ENCODE measurements at regions not wholly inside any gene's neighbourhood (a gene's known extent, or its start where the extent isn't known, plus 50 kb on each side); places are given as distances from the start of the nearest gene placed in this dataset.

- no peak overlapping the region for H3K4me3 ChIP-seq
- TF ChIP-seq CTCF (IDR thresholded peaks at IDR 0.05 in 4 of 5, conservative IDR thresholded peaks at IDR 0.05 in 1 of 5) (no peak), POLR2A (IDR thresholded peaks at IDR 0.05) (no peak)
- ATAC-seq, result no peak
- in situ Hi-C loops (cut with MboI; ENCODE audit: low sequenced_read_pairs in 4 of 4) (no loop called here), intact Hi-C loops (cut with DNase I; ENCODE audit: low total_unique reads) (no loop called here)
- H3K27me3 ChIP-seq, result no peaks in the 10 kb centered on the region
- H3K27ac ChIP-seq, result no peak overlapping the region
- no peaks in the 10 kb centered on the region for H3K4me1 ChIP-seq
- no peaks in the 10 kb centered on the region for H3K9me3 ChIP-seq
- no peak for DNase-seq
- no peaks in the 10 kb centered on the region for H3K36me3 ChIP-seq
Observed at GRCh38 chr2:198703281-198703680, 754.5 kb downstream of the SATB2 start.

GRCh38 chr2:198702796-198703195 is 754.9 kb downstream of the SATB2 start:
- TF ChIP-seq POLR2A (IDR thresholded peaks at IDR 0.05), result no peak
- TF ChIP-seq CTCF (IDR thresholded peaks at IDR 0.05 in 4 of 5, conservative IDR thresholded peaks at IDR 0.05 in 1 of 5), result no peak
- no peaks in the 10 kb centered on the region for H3K36me3 ChIP-seq
- no peak overlapping the region for H3K4me3 ChIP-seq
- intact Hi-C loops (cut with DNase I; ENCODE audit: low total_unique reads) (no loop called here), in situ Hi-C loops (cut with MboI; ENCODE audit: low sequenced_read_pairs in 4 of 4) (no loop called here)
- H3K9me3 ChIP-seq, result no peaks in the 10 kb centered on the region
- no peaks in the 10 kb centered on the region for H3K27me3 ChIP-seq
- no peak overlapping the region for H3K27ac ChIP-seq
- DNase-seq (no peak), ATAC-seq (no peak)
- H3K4me1 ChIP-seq, result no peaks in the 10 kb centered on the region

- H3K4me1 ChIP-seq, result no peaks in the 10 kb centered on the region
- intact Hi-C loops (cut with DNase I; ENCODE audit: low total_unique reads) (no loop called here), in situ Hi-C loops (cut with MboI; ENCODE audit: low sequenced_read_pairs in 4 of 4) (no loop called here)
- no peak for DNase-seq
- H3K4me3 ChIP-seq, result no peak overlapping the region
- H3K36me3 ChIP-seq, result no peaks in the 10 kb centered on the region
- no peak for ATAC-seq
- H3K9me3 ChIP-seq, result no peaks in the 10 kb centered on the region
- H3K27ac ChIP-seq, result no peak overlapping the region
- TF ChIP-seq POLR2A (IDR thresholded peaks at IDR 0.05) (no peak), CTCF (IDR thresholded peaks at IDR 0.05 in 4 of 5, conservative IDR thresholded peaks at IDR 0.05 in 1 of 5) (no peak)
- H3K27me3 ChIP-seq, result no peaks in the 10 kb centered on the region
Observed at GRCh38 chr2:198701481-198701880, 756.3 kb downstream of the SATB2 start.

GRCh38 chr2:198700319-198700718 is 757.4 kb downstream of the SATB2 start:
- H3K36me3 ChIP-seq, result no peaks in the 10 kb centered on the region
- H3K27me3 ChIP-seq, result no peaks in the 10 kb centered on the region
- H3K9me3 ChIP-seq, result no peaks in the 10 kb centered on the region
- no peaks in the 10 kb centered on the region for H3K4me1 ChIP-seq
- DNase-seq (no peak), ATAC-seq (no peak)
- TF ChIP-seq CTCF (IDR thresholded peaks at IDR 0.05 in 4 of 5, conservative IDR thresholded peaks at IDR 0.05 in 1 of 5) (no peak), POLR2A (IDR thresholded peaks at IDR 0.05) (no peak)
- H3K27ac ChIP-seq, result no peak overlapping the region
- intact Hi-C loops (cut with DNase I; ENCODE audit: low total_unique reads), result no loop called here
- in situ Hi-C loops (cut with MboI; ENCODE audit: low sequenced_read_pairs in 4 of 4), result no loop called here
- H3K4me3 ChIP-seq, result no peak overlapping the region

- H3K36me3 ChIP-seq, result no peaks in the 10 kb centered on the region
- no peaks in the 10 kb centered on the region for H3K27me3 ChIP-seq
- in situ Hi-C loops (cut with MboI; ENCODE audit: low sequenced_read_pairs in 4 of 4) (no loop called here), intact Hi-C loops (cut with DNase I; ENCODE audit: low total_unique reads) (no loop called here)
- DNase-seq (no peak), ATAC-seq (no peak)
- no peak overlapping the region for H3K4me3 ChIP-seq
- H3K4me1 ChIP-seq, result no peaks in the 10 kb centered on the region
- H3K9me3 ChIP-seq, result no peaks in the 10 kb centered on the region
- no peak overlapping the region for H3K27ac ChIP-seq
- TF ChIP-seq POLR2A (IDR thresholded peaks at IDR 0.05) (no peak), CTCF (IDR thresholded peaks at IDR 0.05 in 4 of 5, conservative IDR thresholded peaks at IDR 0.05 in 1 of 5) (no peak)
Observed at GRCh38 chr2:198698230-198698629, 759.5 kb downstream of the SATB2 start.

Measured in gastrocnemius medialis (tissue), 4 donors.